ENCODE measurements at regions not wholly inside any gene's neighbourhood (a gene's known extent, or its start where the extent isn't known, plus 50 kb on each side); places are given as distances from the start of the nearest gene placed in this dataset.

DNA sequence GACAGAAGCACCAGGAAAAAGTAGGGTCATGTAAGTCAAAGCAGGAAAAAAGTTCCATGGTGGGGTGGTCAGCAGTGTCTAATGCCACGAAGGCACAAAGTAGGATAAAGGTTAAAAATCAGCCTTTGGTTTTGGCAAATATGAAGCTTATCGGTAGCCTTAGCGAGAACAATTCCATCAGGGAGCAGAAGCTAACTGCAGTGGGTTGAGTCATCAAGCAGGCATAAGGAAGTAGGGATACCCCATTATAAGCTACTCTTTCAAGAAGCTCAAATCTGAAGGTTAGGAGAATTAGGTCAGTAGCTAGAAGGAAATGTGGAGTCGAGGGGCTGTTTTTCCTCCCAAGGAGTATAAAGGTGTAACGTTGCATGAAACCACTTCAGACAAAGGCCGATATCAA is 57.5 kb upstream of the USPL1 start:
- Histone ChIP-seq H3K14ac (ENCODE audit: insufficient read depth, low read length) (no peak overlapping the region), H3K9me3 (ENCODE audit: control insufficient read depth, low read depth, low read length) (no peaks in the 10 kb centered on the region), H3K27me3 (ENCODE audit: insufficient read depth, low read length) (no peaks in the 10 kb centered on the region), H2BK12ac (ENCODE audit: insufficient read length, low read depth, low read length) (no peak overlapping the region), H4K91ac (ENCODE audit: insufficient read length, low read depth, low read length) (no peak overlapping the region), H2BK5ac (ENCODE audit: insufficient read length, low read length) (no peak overlapping the region), H3K4me2 (ENCODE audit: insufficient read depth, insufficient read length, low read length) (no peak overlapping the region), H3K23me2 (ENCODE audit: insufficient read length, low read depth, low read length, poor library complexity, severe bottlenecking) (no peaks in the 10 kb centered on the region), H2AFZ (ENCODE audit: low read length) (no peak overlapping the region), H3K56ac (ENCODE audit: insufficient read length, low read depth, low read length) (no peak overlapping the region), H4K20me1 (ENCODE audit: control insufficient read depth, insufficient read depth, insufficient read length) (no peaks in the 10 kb centered on the region), H3K27ac (ENCODE audit: insufficient read length, low read depth, low read length) (no peak overlapping the region), H3K18ac (ENCODE audit: insufficient read length, low read depth, low read length) (no peak overlapping the region), H2BK20ac (ENCODE audit: low read depth, low read length, poor library complexity, severe bottlenecking) (no peak overlapping the region), H3K79me1 (ENCODE audit: insufficient read depth, low read depth, low read length, poor library complexity, severe bottlenecking) (no peaks in the 10 kb centered on the region), H2BK120ac (ENCODE audit: low read depth, low read length, poor library complexity, severe bottlenecking) (no peak overlapping the region), H3K4ac (ENCODE audit: low read depth, low read length) (no peak overlapping the region), H3K79me2 (ENCODE audit: insufficient read depth, low read length) (no peaks in the 10 kb centered on the region), H3T11ph (ENCODE audit: low read length) (no peak overlapping the region), H4K5ac (ENCODE audit: insufficient read length, low read depth, low read length) (no peak overlapping the region), H4K8ac (replicated peaks; ENCODE audit: insufficient read length, low read depth, low read length) (no peak overlapping the region), H3K23ac (ENCODE audit: insufficient read length, low read depth, low read length) (no peak overlapping the region), H3K9ac (ENCODE audit: extremely low read depth, insufficient read length, low read length) (no peak overlapping the region), H3K4me1 (ENCODE audit: insufficient read depth, low read length) (no peaks in the 10 kb centered on the region), H2BK15ac (ENCODE audit: low read depth, low read length) (no peak overlapping the region), H2AK5ac (ENCODE audit: insufficient read length, low read length) (no peak overlapping the region)
- Mint-ChIP-seq H3K27ac (no peak overlapping the region), H3K27me3 (ENCODE audit: low read depth) (no peaks in the 10 kb centered on the region; the same call in 1 of the 2 replicates), H3K4me1 (0 out of 4 replicates have a peak, but pooled peaks cover 3 to 4% of the 10 kb centered on the region in 2 experiments), H3K9me3 (no peaks in the 10 kb centered on the region), H3K36me3 (ENCODE audit: insufficient read depth in 1 of 3, low read depth in 3 of 3) (no peaks in the 10 kb centered on the region), H3K4me3 (no peak overlapping the region)
- WGBS (ENCODE audit: extremely low coverage, insufficient read length, low lambda C conversion rate): no CpG with 5 or more reads among the region's 6 CpGs
- TF ChIP-seq, protein P1, sequence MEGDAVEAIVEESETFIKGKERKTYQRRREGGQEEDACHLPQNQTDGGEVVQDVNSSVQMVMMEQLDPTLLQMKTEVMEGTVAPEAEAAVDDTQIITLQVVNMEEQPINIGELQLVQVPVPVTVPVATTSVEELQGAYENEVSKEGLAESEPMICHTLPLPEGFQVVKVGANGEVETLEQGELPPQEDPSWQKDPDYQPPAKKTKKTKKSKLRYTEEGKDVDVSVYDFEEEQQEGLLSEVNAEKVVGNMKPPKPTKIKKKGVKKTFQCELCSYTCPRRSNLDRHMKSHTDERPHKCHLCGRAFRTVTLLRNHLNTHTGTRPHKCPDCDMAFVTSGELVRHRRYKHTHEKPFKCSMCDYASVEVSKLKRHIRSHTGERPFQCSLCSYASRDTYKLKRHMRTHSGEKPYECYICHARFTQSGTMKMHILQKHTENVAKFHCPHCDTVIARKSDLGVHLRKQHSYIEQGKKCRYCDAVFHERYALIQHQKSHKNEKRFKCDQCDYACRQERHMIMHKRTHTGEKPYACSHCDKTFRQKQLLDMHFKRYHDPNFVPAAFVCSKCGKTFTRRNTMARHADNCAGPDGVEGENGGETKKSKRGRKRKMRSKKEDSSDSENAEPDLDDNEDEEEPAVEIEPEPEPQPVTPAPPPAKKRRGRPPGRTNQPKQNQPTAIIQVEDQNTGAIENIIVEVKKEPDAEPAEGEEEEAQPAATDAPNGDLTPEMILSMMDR (conservative IDR thresholded peaks at IDR 0.05): no peak
- DNase-seq: no peak
